ENCODE measurements at regions not wholly inside any gene's neighbourhood (a gene's known extent, or its start where the extent isn't known, plus 50 kb on each side); places are given as distances from the start of the nearest gene placed in this dataset.

- Mint-ChIP-seq H3K36me3 (peaks cover 0 to 13% (median 0%) of the 10 kb centered on the region in 5 donors), H3K27me3 (no peaks in the 10 kb centered on the region), H3K4me3 (no peak overlapping the region), H3K4me1 (no peaks in the 10 kb centered on the region), H3K27ac (no peak overlapping the region), H3K9me3 (peaks cover 19 to 80% (median 36%) of the 10 kb centered on the region in 11 donors)
- intact Hi-C loops (cut with micrococcal nuclease) = no loop called here
- ChIA-PET CTCF (no interaction called here), POLR2A (no interaction called here)
- no peak overlapping the region for H3K27ac ChIP-seq (ENCODE audit: low read depth, low read length)
- ATAC-seq (no peak), DNase-seq (no peak)
- no peak overlapping the region for H3K4me3 ChIP-seq (ENCODE audit: low read length)
- H3K9me3 ChIP-seq (ENCODE audit: control insufficient read depth in 2 of 3, low read length in 3 of 3) = peaks cover 0 to 51% (median 0%) of the 10 kb centered on the region in 3 experiments
- no peaks in the 10 kb centered on the region for H3K27me3 ChIP-seq (ENCODE audit: control insufficient read depth in 2 of 2, insufficient read depth in 2 of 2, low read length in 2 of 2)
- H3K4me1 ChIP-seq (ENCODE audit: control insufficient read depth in 2 of 2, insufficient read depth in 2 of 2, low read length in 2 of 2) = no peaks in the 10 kb centered on the region
- H3K36me3 ChIP-seq (ENCODE audit: control insufficient read depth in 2 of 3, insufficient read depth in 3 of 3, low read length in 3 of 3) = no peaks in the 10 kb centered on the region
Observed at GRCh38 chr16:35452471-35452870, 1993.1 kb downstream of the TP53TG3F start.

- peaks cover 9 to 58% (median 31%) of the 10 kb centered on the region in 11 donors for H3K9me3 Mint-ChIP-seq
Observed at GRCh38 chr16:35463358-35463757, 2003.9 kb downstream of the TP53TG3F start.

GRCh38 chr16:35480361-35480760 lies 2020.9 kb downstream of the TP53TG3F start:
- H3K9me3 ChIP-seq (ENCODE audit: control insufficient read depth in 2 of 3, low read length in 3 of 3) = peaks cover 0 to 10% (median 0%) of the 10 kb centered on the region in 3 experiments
- ChIA-PET POLR2A (no interaction called here), CTCF (no interaction called here)
- ATAC-seq (no peak), DNase-seq (no peak)
- Mint-ChIP-seq H3K4me1 (no peaks in the 10 kb centered on the region), H3K27me3 (no peaks in the 10 kb centered on the region), H3K27ac (no peak overlapping the region), H3K9me3 (peaks cover 3 to 53% (median 25%) of the 10 kb centered on the region in 11 donors), H3K36me3 (no peaks in the 10 kb centered on the region), H3K4me3 (no peak overlapping the region)
- no peak overlapping the region for H3K27ac ChIP-seq (ENCODE audit: low read depth, low read length)
- no peaks in the 10 kb centered on the region for H3K4me1 ChIP-seq (ENCODE audit: control insufficient read depth in 2 of 2, insufficient read depth in 2 of 2, low read length in 2 of 2)
- no peaks in the 10 kb centered on the region for H3K36me3 ChIP-seq (ENCODE audit: control insufficient read depth in 2 of 3, insufficient read depth in 3 of 3, low read length in 3 of 3)
- no peak overlapping the region for H3K4me3 ChIP-seq (ENCODE audit: low read length)
- H3K27me3 ChIP-seq (ENCODE audit: control insufficient read depth in 2 of 2, insufficient read depth in 2 of 2, low read length in 2 of 2) = no peaks in the 10 kb centered on the region
- intact Hi-C loops (cut with micrococcal nuclease) = loop anchor here in 1 of 2 donors (10.0 kb wide), 1 partner anchor 54 kb away; no protein-coding TSS in a partner anchor

More at GRCh38 chr16:35463358-35463757, 2003.9 kb downstream of the TP53TG3F start:
- H3K4me3 ChIP-seq (ENCODE audit: low read length) = no peak overlapping the region
- Mint-ChIP-seq H3K4me3 (no peak overlapping the region), H3K27me3 (no peaks in the 10 kb centered on the region), H3K36me3 (peaks cover 0 to 4% (median 0%) of the 10 kb centered on the region in 5 donors), H3K27ac (no peak overlapping the region), H3K4me1 (no peaks in the 10 kb centered on the region)
- DNase-seq (no peak), ATAC-seq (no peak)
- no peaks in the 10 kb centered on the region for H3K27me3 ChIP-seq (ENCODE audit: control insufficient read depth in 2 of 2, insufficient read depth in 2 of 2, low read length in 2 of 2)
- no peak overlapping the region for H3K27ac ChIP-seq (ENCODE audit: low read depth, low read length)
- intact Hi-C loops (cut with micrococcal nuclease) = no loop called here
- ChIA-PET CTCF (no interaction called here), POLR2A (no interaction called here)
- no peaks in the 10 kb centered on the region for H3K4me1 ChIP-seq (ENCODE audit: control insufficient read depth in 2 of 2, insufficient read depth in 2 of 2, low read length in 2 of 2)
- no peaks in the 10 kb centered on the region for H3K36me3 ChIP-seq (ENCODE audit: control insufficient read depth in 2 of 3, insufficient read depth in 3 of 3, low read length in 3 of 3)
- peaks cover 0 to 12% (median 3%) of the 10 kb centered on the region in 3 experiments for H3K9me3 ChIP-seq (ENCODE audit: control insufficient read depth in 2 of 3, low read length in 3 of 3)

- DNase-seq (no peak), ATAC-seq (no peak)
- Mint-ChIP-seq H3K27ac (no peak overlapping the region), H3K27me3 (no peaks in the 10 kb centered on the region), H3K9me3 (peaks cover 3 to 53% (median 25%) of the 10 kb centered on the region in 11 donors), H3K36me3 (no peaks in the 10 kb centered on the region), H3K4me3 (no peak overlapping the region), H3K4me1 (no peaks in the 10 kb centered on the region)
- intact Hi-C loops (cut with micrococcal nuclease) = loop anchor here in 1 of 2 donors (10.0 kb wide), 1 partner anchor 54 kb away; no protein-coding TSS in a partner anchor
- ChIA-PET POLR2A (no interaction called here), CTCF (no interaction called here)
- Histone ChIP-seq H3K27ac (ENCODE audit: low read depth, low read length) (no peak overlapping the region), H3K4me1 (ENCODE audit: control insufficient read depth in 2 of 2, insufficient read depth in 2 of 2, low read length in 2 of 2) (no peaks in the 10 kb centered on the region), H3K36me3 (ENCODE audit: control insufficient read depth in 2 of 3, insufficient read depth in 3 of 3, low read length in 3 of 3) (no peaks in the 10 kb centered on the region), H3K9me3 (ENCODE audit: control insufficient read depth in 2 of 3, low read length in 3 of 3) (peaks cover 0 to 13% (median 0%) of the 10 kb centered on the region in 3 experiments), H3K4me3 (ENCODE audit: low read length) (no peak overlapping the region), H3K27me3 (ENCODE audit: control insufficient read depth in 2 of 2, insufficient read depth in 2 of 2, low read length in 2 of 2) (no peaks in the 10 kb centered on the region)
Observed at GRCh38 chr16:35480988-35481387, 2021.6 kb downstream of the TP53TG3F start.

- no peaks in the 10 kb centered on the region for H3K4me1 ChIP-seq (ENCODE audit: control insufficient read depth in 2 of 2, insufficient read depth in 2 of 2, low read length in 2 of 2)
- intact Hi-C loops (cut with micrococcal nuclease) = loop anchor here in 1 of 2 donors (10.0 kb wide), 1 partner anchor 49 kb away; no protein-coding TSS in a partner anchor
- Mint-ChIP-seq H3K4me3 (no peak overlapping the region), H3K27ac (no peak overlapping the region), H3K36me3 (no peaks in the 10 kb centered on the region), H3K9me3 (peaks cover 7 to 47% (median 24%) of the 10 kb centered on the region in 11 donors), H3K4me1 (no peaks in the 10 kb centered on the region), H3K27me3 (no peaks in the 10 kb centered on the region)
- peaks cover 0 to 8% (median 0%) of the 10 kb centered on the region in 3 experiments for H3K9me3 ChIP-seq (ENCODE audit: control insufficient read depth in 2 of 3, low read length in 3 of 3)
- no peak for ATAC-seq
- CTCF ChIA-PET = no interaction called here
- POLR2A ChIA-PET = no interaction called here
- DNase-seq = no peak
- no peaks in the 10 kb centered on the region for H3K36me3 ChIP-seq (ENCODE audit: control insufficient read depth in 2 of 3, insufficient read depth in 3 of 3, low read length in 3 of 3)
- no peak overlapping the region for H3K4me3 ChIP-seq (ENCODE audit: low read length)
- H3K27me3 ChIP-seq (ENCODE audit: control insufficient read depth in 2 of 2, insufficient read depth in 2 of 2, low read length in 2 of 2) = no peaks in the 10 kb centered on the region
- H3K27ac ChIP-seq (ENCODE audit: low read depth, low read length) = no peak overlapping the region
Observed at GRCh38 chr16:35485915-35486314, 2026.5 kb downstream of the TP53TG3F start.

- Mint-ChIP-seq H3K4me1 (no peaks in the 10 kb centered on the region), H3K36me3 (no peaks in the 10 kb centered on the region), H3K4me3 (no peak overlapping the region), H3K27ac (no peak overlapping the region), H3K27me3 (no peaks in the 10 kb centered on the region), H3K9me3 (peaks cover 5 to 51% (median 29%) of the 10 kb centered on the region in 11 donors)
- H3K9me3 ChIP-seq (ENCODE audit: control insufficient read depth in 2 of 3, low read length in 3 of 3) = peaks cover 0 to 16% (median 0%) of the 10 kb centered on the region in 3 experiments
- intact Hi-C loops (cut with micrococcal nuclease) = no loop called here
- ATAC-seq = no peak
- H3K27me3 ChIP-seq (ENCODE audit: control insufficient read depth in 2 of 2, insufficient read depth in 2 of 2, low read length in 2 of 2) = no peaks in the 10 kb centered on the region
- H3K4me3 ChIP-seq (ENCODE audit: low read length) = no peak overlapping the region
- no peaks in the 10 kb centered on the region for H3K36me3 ChIP-seq (ENCODE audit: control insufficient read depth in 2 of 3, insufficient read depth in 3 of 3, low read length in 3 of 3)
- ChIA-PET CTCF (no interaction called here), POLR2A (no interaction called here)
- no peaks in the 10 kb centered on the region for H3K4me1 ChIP-seq (ENCODE audit: control insufficient read depth in 2 of 2, insufficient read depth in 2 of 2, low read length in 2 of 2)
- no peak overlapping the region for H3K27ac ChIP-seq (ENCODE audit: low read depth, low read length)
- no peak for DNase-seq
Observed at GRCh38 chr16:35492225-35492624, 2032.8 kb downstream of the TP53TG3F start.

- Mint-ChIP-seq H3K27ac (no peak overlapping the region), H3K4me1 (no peaks in the 10 kb centered on the region), H3K36me3 (no peaks in the 10 kb centered on the region), H3K9me3 (peaks cover 6 to 68% (median 34%) of the 10 kb centered on the region in 11 donors), H3K4me3 (no peak overlapping the region), H3K27me3 (no peaks in the 10 kb centered on the region)
- ChIA-PET CTCF (no interaction called here), POLR2A (no interaction called here)
- Histone ChIP-seq H3K4me1 (ENCODE audit: control insufficient read depth in 2 of 2, insufficient read depth in 2 of 2, low read length in 2 of 2) (no peaks in the 10 kb centered on the region), H3K4me3 (ENCODE audit: low read length) (no peak overlapping the region), H3K36me3 (ENCODE audit: control insufficient read depth in 2 of 3, insufficient read depth in 3 of 3, low read length in 3 of 3) (no peaks in the 10 kb centered on the region), H3K27me3 (ENCODE audit: control insufficient read depth in 2 of 2, insufficient read depth in 2 of 2, low read length in 2 of 2) (no peaks in the 10 kb centered on the region), H3K27ac (ENCODE audit: low read depth, low read length) (no peak overlapping the region), H3K9me3 (ENCODE audit: control insufficient read depth in 2 of 3, low read length in 3 of 3) (peaks cover 0 to 26% (median 0%) of the 10 kb centered on the region in 3 experiments)
- no peak for ATAC-seq
- no peak for DNase-seq
- intact Hi-C loops (cut with micrococcal nuclease) = no loop called here
Observed at GRCh38 chr16:35497399-35497798, 2038.0 kb downstream of the TP53TG3F start.

Data from naive thymus-derived CD4-positive, alpha-beta T cell (primary cell).